Karpas-422 (cell line): ENCODE measurements at regions not wholly inside any gene's neighbourhood (a gene's known extent, or its start where the extent isn't known, plus 50 kb on each side); places are given as distances from the start of the nearest gene placed in this dataset.
A peak's percentile ranks its signal among the peaks of the same experiment; 100 is the strongest.
"Not testable (repeated sequence)": the region's sequence is repeated elsewhere in the genome, so short reads cannot be mapped to it uniquely, and the experiment has no call there.

Experiments
- DNase-seq: peaks from one replicate; pipeline ENCODE4 v3.0.0-alpha.2; 2015
- H2AFZ ChIP-seq: fragments of 200-600 bp; sonication (generic); 2 replicates; pipeline ENCODE4 v1.6.1; 2014; ENCODE audit warnings: antibody characterized with exemption, low read length, mixed read lengths
- H3K27ac ChIP-seq: fragments of 200-600 bp; sonication (generic); 2 replicates; pipeline ENCODE4 v1.5.1; 2014; ENCODE audit warnings: mild to moderate bottlenecking, low read length, moderate library complexity
- H3K27me3 ChIP-seq: fragments of 200-600 bp; sonication (generic); 2 replicates; pipeline ENCODE4 v1.6.1; 2014; ENCODE audit warnings: low read length, mixed read lengths
- H3K36me3 ChIP-seq: fragments of 200-600 bp; sonication (generic); 2 replicates; pipeline ENCODE4 v1.6.1; 2014; ENCODE audit warnings: low read length, mixed read lengths; ENCODE audit not compliant: insufficient read depth
- H3K4me1 ChIP-seq: fragments of 200-600 bp; sonication (generic); 2 replicates; pipeline ENCODE4 v1.6.1; 2014; ENCODE audit warnings: mild to moderate bottlenecking, low read length, mixed read lengths
- H3K4me2 ChIP-seq: fragments of 200-600 bp; sonication (generic); 2 replicates; pipeline ENCODE4 v1.6.1; 2014; ENCODE audit warnings: low read length, low read depth, mild to moderate bottlenecking; ENCODE audit not compliant: poor library complexity, severe bottlenecking
- H3K4me3 ChIP-seq: fragments of 200-600 bp; sonication (generic); 2 replicates; pipeline ENCODE4 v1.5.1; 2014; ENCODE audit warnings: mild to moderate bottlenecking, antibody characterized with exemption, low read length, mixed read lengths
- H3K79me2 ChIP-seq: fragments of 200-600 bp; sonication (generic); 2 replicates; pipeline ENCODE4 v1.6.1; 2014; ENCODE audit warnings: mild to moderate bottlenecking, low read length, mixed read lengths
- H3K9ac ChIP-seq: fragments of 200-600 bp; sonication (generic); 2 replicates; pipeline ENCODE4 v1.6.0; 2014; ENCODE audit warnings: low read length
- H3K9me2 ChIP-seq: fragments of 200-600 bp; sonication (generic), shearing (Covaris generic); replicated peaks from 2 replicates; pipeline ENCODE4 v1.6.0; 2014; ENCODE audit warnings: mild to moderate bottlenecking, low read length, moderate library complexity; ENCODE audit not compliant: insufficient read depth
- H3K9me3 ChIP-seq: fragments of 300-700, 200-600 bp; sonication (generic); 2 replicates; pipeline ENCODE4 v1.6.1; 2014; ENCODE audit warnings: low read length, mixed read lengths
- H4K20me1 ChIP-seq: fragments of 200-600 bp; sonication (generic); 2 replicates; pipeline ENCODE4 v1.6.1; 2014; ENCODE audit warnings: mild to moderate bottlenecking, antibody characterized with exemption, low read length, low read depth; ENCODE audit not compliant: insufficient read depth

GRCh38 chr9:15372455-15372854 lies 50.2 kb upstream of the SNAPC3 start:
- Histone ChIP-seq H3K79me2 (no peaks in the 10 kb centered on the region), H3K27me3 (no peaks in the 10 kb centered on the region), H2AFZ (no peak overlapping the region), H3K27ac (no peak overlapping the region), H3K4me2 (no peak overlapping the region), H3K4me1 (no peaks in the 10 kb centered on the region), H4K20me1 (no peaks in the 10 kb centered on the region), H3K9me2 (no peaks in the 10 kb centered on the region), H3K9me3 (no peaks in the 10 kb centered on the region), H3K36me3 (no peaks in the 10 kb centered on the region), H3K4me3 (no peak overlapping the region), H3K9ac (no peak overlapping the region)
- no peak for DNase-seq

GRCh38 chr9:15371448-15371845 lies 51.2 kb upstream of the SNAPC3 start:
- no peak overlapping the region for H3K4me2 ChIP-seq
- H3K9me2 ChIP-seq = no peaks in the 10 kb centered on the region
- DNase-seq = no peak
- no peaks in the 10 kb centered on the region for H3K4me1 ChIP-seq
- H3K9ac ChIP-seq = no peak overlapping the region
- no peaks in the 10 kb centered on the region for H3K36me3 ChIP-seq
- H2AFZ ChIP-seq = no peak overlapping the region
- H3K27ac ChIP-seq = no peak overlapping the region
- H3K27me3 ChIP-seq = no peaks in the 10 kb centered on the region
- H3K79me2 ChIP-seq = no peaks in the 10 kb centered on the region
- no peak overlapping the region for H3K4me3 ChIP-seq
- no peaks in the 10 kb centered on the region for H4K20me1 ChIP-seq
- H3K9me3 ChIP-seq = no peaks in the 10 kb centered on the region

- Histone ChIP-seq H3K4me2 (no peak overlapping the region), H3K36me3 (no peaks in the 10 kb centered on the region), H3K9me3 (no peaks in the 10 kb centered on the region), H4K20me1 (no peaks in the 10 kb centered on the region), H3K4me3 (no peak overlapping the region), H3K4me1 (no peaks in the 10 kb centered on the region), H3K9me2 (no peaks in the 10 kb centered on the region), H3K79me2 (no peaks in the 10 kb centered on the region), H3K9ac (no peak overlapping the region), H3K27ac (no peak overlapping the region), H3K27me3 (no peaks in the 10 kb centered on the region), H2AFZ (no peak overlapping the region)
- DNase-seq = no peak
Observed at GRCh38 chr9:15370466-15371447, 51.9 kb upstream of the SNAPC3 start.

DNA sequence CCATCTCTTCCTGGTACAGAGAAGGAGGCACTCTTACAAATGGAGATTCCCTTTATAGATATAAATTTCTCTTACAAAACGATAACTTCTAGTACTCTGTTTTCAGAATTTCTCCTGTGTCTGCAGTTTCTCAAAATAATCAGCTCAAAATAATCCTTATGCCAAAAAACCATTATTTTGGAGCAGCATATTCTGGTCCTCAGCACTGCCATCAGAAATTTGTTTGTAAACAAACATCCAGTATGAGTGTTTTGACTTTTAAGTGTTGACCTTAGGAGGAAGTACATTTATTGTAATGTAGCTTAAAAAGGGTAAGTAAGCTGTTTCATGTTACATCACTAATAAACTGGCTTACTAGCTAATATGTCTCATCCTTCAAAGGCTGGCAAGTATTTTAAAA lies 52.8 kb upstream of the SNAPC3 start:
- H2AFZ ChIP-seq = no peak overlapping the region
- no peak overlapping the region for H3K4me3 ChIP-seq
- no peaks in the 10 kb centered on the region for H4K20me1 ChIP-seq
- no peak overlapping the region for H3K4me2 ChIP-seq
- H3K27ac ChIP-seq = no peak overlapping the region
- DNase-seq = no peak
- no peak overlapping the region for H3K9ac ChIP-seq
- no peaks in the 10 kb centered on the region for H3K36me3 ChIP-seq
- no peaks in the 10 kb centered on the region for H3K79me2 ChIP-seq
- no peaks in the 10 kb centered on the region for H3K4me1 ChIP-seq
- H3K27me3 ChIP-seq = no peaks in the 10 kb centered on the region
- H3K9me2 ChIP-seq = no peaks in the 10 kb centered on the region
- no peaks in the 10 kb centered on the region for H3K9me3 ChIP-seq

GRCh38 chr9:15369238-15369637 lies 53.4 kb upstream of the SNAPC3 start:
- H3K9me2 ChIP-seq = no peaks in the 10 kb centered on the region
- no peak overlapping the region for H3K4me3 ChIP-seq
- H3K27ac ChIP-seq = no peak overlapping the region
- no peaks in the 10 kb centered on the region for H3K9me3 ChIP-seq
- no peaks in the 10 kb centered on the region for H3K4me1 ChIP-seq
- H3K27me3 ChIP-seq = no peaks in the 10 kb centered on the region
- H3K9ac ChIP-seq = no peak overlapping the region
- H3K4me2 ChIP-seq = no peak overlapping the region
- DNase-seq = no peak
- H3K36me3 ChIP-seq = no peaks in the 10 kb centered on the region
- H4K20me1 ChIP-seq = no peaks in the 10 kb centered on the region
- H3K79me2 ChIP-seq = no peaks in the 10 kb centered on the region
- no peak overlapping the region for H2AFZ ChIP-seq

DNA sequence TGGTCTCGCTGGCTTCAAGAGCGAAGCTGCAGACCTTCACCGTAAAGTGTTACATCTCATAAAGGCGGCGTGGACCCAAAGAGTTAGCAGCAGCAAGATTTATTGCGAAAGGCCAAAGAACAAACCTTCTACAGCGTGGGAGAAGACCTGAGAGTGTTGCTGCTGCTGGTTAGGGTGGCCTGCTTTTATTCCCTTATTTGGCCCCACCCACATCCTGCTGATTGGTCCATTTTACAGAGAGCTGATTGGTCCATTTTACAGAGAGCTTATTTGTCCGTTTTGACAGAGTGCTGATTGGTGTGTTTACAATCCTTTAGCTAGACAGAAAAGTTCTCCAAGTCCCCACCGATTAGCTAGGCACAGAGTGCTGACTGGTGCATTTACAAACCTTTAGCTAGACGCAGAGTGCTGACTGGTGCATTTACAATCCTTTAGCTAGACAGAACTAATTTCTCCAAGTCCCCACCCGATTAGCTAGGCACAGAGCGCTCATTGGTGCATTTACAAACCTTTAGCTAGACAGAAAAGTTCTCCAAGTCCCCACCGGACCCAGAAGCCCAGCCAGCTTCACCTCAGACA lies 57.6 kb upstream of the SNAPC3 start:
- not testable (repeated sequence) for H3K4me2 ChIP-seq, H3K4me1 ChIP-seq, H2AFZ ChIP-seq, H3K9me2 ChIP-seq, H3K9me3 ChIP-seq, DNase-seq, H3K36me3 ChIP-seq, H3K9ac ChIP-seq, H3K79me2 ChIP-seq, H3K4me3 ChIP-seq, H3K27ac ChIP-seq, H4K20me1 ChIP-seq, H3K27me3 ChIP-seq

DNA sequence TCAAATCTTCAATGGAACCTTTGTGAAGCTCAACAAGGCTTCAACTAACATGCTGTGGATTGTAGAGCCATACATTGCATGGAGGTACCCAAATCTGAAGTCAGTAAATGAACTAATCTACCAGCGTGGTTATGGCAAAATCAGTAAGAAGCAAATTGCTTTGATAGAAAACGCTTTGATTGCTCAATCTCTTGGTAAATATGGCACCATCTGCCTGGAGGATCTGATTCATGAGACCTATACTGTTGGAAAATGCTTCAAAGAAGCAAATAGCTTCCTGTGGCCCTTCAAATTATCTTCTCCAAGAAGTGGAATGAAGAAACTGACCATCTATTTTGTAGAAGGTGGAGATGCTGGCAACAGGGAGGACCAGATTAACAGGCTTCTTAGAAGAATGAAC lies 54.7 kb upstream of the TTC39B start:
- Histone ChIP-seq H3K9me2 (no peaks in the 10 kb centered on the region), H3K27me3 (no peaks in the 10 kb centered on the region), H3K4me3 (no peak overlapping the region), H3K9me3 (no peaks in the 10 kb centered on the region), H3K36me3 (no peaks in the 10 kb centered on the region), H2AFZ (no peak overlapping the region), H4K20me1 (no peaks in the 10 kb centered on the region), H3K4me1 (no peaks in the 10 kb centered on the region), H3K4me2 (no peak overlapping the region), H3K9ac (no peak overlapping the region), H3K79me2 (no peaks in the 10 kb centered on the region), H3K27ac (no peak overlapping the region)
- DNase-seq = no peak

GRCh38 chr9:15357050-15357653 lies 50.1 kb upstream of the TTC39B start:
- Histone ChIP-seq H3K27ac (no peak overlapping the region), H4K20me1 (no peaks in the 10 kb centered on the region), H2AFZ (no peak overlapping the region), H3K27me3 (no peaks in the 10 kb centered on the region), H3K9me2 (no peaks in the 10 kb centered on the region), H3K4me2 (no peak overlapping the region), H3K4me3 (no peak overlapping the region), H3K9ac (no peak overlapping the region), H3K36me3 (no peaks in the 10 kb centered on the region), H3K79me2 (no peaks in the 10 kb centered on the region), H3K9me3 (no peaks in the 10 kb centered on the region), H3K4me1 (no peaks in the 10 kb centered on the region)
- peak; percentile 65 for DNase-seq
